PC-9 (cell line): ENCODE measurements at regions not wholly inside any gene's neighbourhood (a gene's known extent, or its start where the extent isn't known, plus 50 kb on each side); places are given as distances from the start of the nearest gene placed in this dataset.

Experiments
- CTCF ChIP-seq: fragments of 200-600 bp; sonication (generic); conservative IDR thresholded peaks from 2 replicates; pipeline ENCODE4 v1.6.1; 2017; ENCODE audit warnings: mixed run types, antibody characterized with exemption, mild to moderate bottlenecking, moderate library complexity
- EZH2 ChIP-seq: fragments of 200-600 bp; sonication (generic); IDR thresholded peaks from 2 replicates; pipeline ENCODE4 v1.8.0; 2017; ENCODE audit warnings: antibody characterized with exemption, low read depth

DNA sequence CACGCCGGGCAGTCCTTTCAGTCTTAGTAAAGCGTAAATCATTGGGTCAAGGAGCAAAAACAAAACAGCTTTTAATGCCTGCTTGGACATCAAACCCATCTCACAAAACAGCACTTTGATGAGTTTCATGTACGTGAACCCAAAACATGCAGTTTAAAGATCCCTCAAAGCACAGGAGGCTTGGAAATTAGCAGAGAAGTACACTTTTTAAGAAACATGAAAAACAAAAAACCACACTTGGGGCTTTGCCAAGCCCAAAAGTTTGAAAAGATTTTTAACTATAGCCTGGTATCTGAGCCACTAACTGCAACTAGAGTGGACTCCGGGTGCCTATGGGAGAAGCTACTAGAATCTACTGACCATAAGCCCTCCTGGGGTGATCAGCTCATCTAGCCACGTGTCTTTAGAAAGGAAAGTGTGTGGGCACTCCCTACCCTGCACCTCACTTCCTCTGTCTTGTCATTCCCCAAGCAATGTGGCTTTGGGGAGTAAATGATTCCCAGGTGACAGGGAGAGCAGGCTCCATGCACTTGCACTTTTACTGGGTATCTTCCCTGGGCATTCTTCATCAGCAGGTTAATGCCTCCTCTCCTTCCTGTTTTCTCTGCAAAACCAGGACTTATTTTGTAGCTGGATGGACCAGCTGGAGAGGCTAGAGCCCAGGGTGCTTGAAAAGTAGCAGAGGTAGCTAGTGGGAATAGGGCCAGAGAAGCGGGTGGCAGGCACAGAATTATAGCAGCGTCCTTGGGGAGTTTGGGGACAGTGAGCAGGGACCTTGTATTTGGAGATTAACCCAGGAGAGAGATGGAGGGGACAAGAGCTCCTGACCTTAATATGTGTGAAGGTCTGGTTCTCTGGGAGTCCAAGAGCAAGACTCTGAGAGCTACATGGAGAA lies 339.3 kb downstream of the BCL11B start:
- TF ChIP-seq CTCF (no peak), EZH2 (no peak)
